Astrocyte of the spinal cord (primary cell): ENCODE measurements at regions not wholly inside any gene's neighbourhood (a gene's known extent, or its start where the extent isn't known, plus 50 kb on each side); places are given as distances from the start of the nearest gene placed in this dataset.
"Not testable (repeated sequence)": the region's sequence is repeated elsewhere in the genome, so short reads cannot be mapped to it uniquely, and the experiment has no call there.

ENCODE experiments used
- DNase-seq: peaks from one replicate; pipeline ENCODE4 v3.0.0; 2011; ENCODE audit warnings: low read depth, low spot score
- H3K4me3 ChIP-seq: 2 replicates; pipeline ENCODE4 v1.5.1; 2011; ENCODE audit warnings: low read depth, mild to moderate bottlenecking, low read length, moderate library complexity
- in situ Hi-C: cut with HindIII; loops from 2 replicates; pipeline ENCODE4 v1.10.0; 2017; ENCODE audit warnings: low sequenced_read_pairs
- TF ChIP-seq, protein P1 (sequence below): IDR thresholded peaks from 2 replicates; pipeline ENCODE4 v1.5.1; 2012; ENCODE audit warnings: low read depth, mild to moderate bottlenecking, low read length, inconsistent platforms

DNA sequence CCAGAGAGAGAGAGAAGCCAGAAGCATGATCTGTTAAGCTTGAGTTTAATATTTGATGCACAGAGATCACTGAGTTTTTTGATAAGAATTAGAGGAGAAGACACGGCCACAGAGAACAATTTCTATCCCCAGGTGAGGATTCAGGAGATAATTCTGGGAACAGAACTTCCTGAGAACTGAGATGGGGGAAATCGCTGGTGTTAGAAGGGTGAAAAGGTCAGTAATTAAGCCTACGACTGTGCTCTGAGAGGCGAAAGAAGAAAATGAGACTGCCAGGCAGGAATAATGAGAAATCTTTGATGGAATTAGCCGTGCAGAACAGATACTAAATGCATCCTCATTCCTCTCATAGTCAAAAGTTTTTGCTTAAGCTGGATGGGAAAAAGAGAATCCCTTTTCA lies 61.9 kb upstream of the EEF2KMT start:
- DNase-seq, H3K4me3 ChIP-seq, in situ Hi-C loops: not testable (repeated sequence)

DNA sequence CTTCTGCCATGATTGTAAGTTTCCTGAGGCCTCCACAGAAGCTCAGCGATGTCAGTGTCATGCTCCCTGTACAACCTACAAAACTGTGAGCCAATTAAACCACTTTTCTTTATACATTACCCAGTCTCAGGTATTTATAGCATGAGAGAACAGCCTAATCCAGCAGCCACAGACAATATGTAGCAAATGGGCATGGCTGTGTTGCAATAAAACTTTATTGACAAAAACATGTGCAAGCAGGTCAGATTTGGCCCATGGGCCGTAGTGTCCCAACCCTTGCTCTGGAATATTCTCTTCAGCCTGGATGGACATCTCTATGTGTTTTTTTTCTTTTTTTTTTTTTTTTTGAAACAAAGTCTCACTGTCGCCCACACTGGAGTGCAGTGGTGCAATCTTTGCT lies 60.9 kb upstream of the EEF2KMT start:
- no peak overlapping the region for H3K4me3 ChIP-seq
- DNase-seq, result no peak
- TF ChIP-seq, protein P1, sequence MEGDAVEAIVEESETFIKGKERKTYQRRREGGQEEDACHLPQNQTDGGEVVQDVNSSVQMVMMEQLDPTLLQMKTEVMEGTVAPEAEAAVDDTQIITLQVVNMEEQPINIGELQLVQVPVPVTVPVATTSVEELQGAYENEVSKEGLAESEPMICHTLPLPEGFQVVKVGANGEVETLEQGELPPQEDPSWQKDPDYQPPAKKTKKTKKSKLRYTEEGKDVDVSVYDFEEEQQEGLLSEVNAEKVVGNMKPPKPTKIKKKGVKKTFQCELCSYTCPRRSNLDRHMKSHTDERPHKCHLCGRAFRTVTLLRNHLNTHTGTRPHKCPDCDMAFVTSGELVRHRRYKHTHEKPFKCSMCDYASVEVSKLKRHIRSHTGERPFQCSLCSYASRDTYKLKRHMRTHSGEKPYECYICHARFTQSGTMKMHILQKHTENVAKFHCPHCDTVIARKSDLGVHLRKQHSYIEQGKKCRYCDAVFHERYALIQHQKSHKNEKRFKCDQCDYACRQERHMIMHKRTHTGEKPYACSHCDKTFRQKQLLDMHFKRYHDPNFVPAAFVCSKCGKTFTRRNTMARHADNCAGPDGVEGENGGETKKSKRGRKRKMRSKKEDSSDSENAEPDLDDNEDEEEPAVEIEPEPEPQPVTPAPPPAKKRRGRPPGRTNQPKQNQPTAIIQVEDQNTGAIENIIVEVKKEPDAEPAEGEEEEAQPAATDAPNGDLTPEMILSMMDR, result no peak
- in situ Hi-C loops, result no loop called here

DNA sequence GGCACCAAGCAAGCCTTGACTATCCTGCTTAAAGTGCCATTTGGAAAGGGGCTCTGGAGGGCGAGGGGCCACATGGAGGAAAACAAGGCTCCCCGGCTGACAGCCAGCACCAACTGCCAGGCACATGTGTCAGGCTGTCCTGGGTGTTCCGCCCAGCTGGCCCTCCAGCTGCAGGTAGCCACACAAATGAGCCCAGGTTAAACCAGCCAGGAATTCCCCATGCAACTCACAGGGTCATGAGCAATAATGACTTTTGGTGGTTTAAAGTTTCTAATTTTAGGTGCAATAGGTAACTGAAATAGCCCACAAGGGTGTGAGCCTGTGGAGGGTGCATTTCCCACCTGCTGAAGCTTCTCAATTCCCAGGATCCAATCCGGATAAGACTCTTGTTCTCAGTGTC lies 58.9 kb upstream of the EEF2KMT start:
- H3K4me3 ChIP-seq, in situ Hi-C loops, DNase-seq: not testable (repeated sequence)

DNA sequence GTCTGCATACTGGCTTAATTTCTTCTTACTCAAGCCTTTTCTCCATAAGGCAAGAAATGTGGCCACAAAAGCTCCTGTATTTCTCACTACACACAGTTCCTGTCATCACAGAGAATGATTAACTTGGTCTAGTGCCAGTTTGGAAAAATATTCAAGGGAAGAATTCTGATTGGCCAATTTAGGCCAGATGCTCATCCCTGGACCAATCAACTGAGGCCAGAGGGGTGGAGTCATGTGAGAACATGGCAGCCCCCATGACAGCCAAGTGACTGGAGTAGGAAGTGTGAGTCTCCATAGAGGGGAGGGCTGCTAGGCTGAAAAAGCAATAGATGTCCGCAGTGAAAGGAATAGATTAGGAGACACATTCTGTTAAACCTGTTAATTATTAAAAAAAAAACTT lies 56.4 kb upstream of the EEF2KMT start:
- H3K4me3 ChIP-seq, in situ Hi-C loops, DNase-seq: not testable (repeated sequence)

DNA sequence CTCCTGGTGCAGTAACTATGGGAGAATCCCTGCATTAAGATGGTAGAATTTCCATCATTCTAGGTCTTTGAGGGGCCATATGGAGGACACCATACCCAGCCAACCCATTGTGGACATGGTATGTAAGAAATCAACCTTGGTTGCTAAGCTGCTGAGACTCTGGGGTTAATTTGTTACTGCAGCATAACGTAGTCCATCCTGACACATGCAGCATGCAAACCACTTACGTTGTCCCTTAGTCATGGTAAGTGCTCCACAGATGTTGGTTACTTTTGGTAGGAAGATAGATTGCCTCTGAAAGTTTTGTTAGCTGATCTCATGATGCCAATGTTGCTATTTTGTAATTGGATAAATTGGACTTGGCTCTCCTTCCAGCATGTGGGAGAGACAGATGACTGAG lies 53.8 kb upstream of the EEF2KMT start:
- in situ Hi-C loops, DNase-seq, H3K4me3 ChIP-seq: not testable (repeated sequence)
